ENCODE measurements at regions not wholly inside any gene's neighbourhood (a gene's known extent, or its start where the extent isn't known, plus 50 kb on each side); places are given as distances from the start of the nearest gene placed in this dataset.

DNA sequence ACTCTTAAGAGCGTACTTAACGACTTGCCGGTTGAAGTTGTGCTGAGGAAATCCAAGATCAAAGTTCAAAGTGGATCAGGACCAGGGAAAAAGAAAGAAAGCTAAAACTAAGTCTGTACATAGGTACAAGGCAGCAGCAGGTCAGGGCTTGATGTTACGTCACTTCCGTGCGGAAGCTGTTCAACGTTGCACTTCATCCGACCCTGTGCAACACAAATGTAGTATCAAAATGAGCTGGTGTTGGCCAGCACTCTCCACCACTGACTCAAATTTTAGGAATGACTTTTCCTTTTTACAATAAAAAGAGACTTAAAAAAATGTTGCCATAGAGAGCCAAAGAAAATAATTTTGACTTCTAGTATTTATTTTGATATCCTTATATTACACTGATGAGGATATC, 1315.4 kb downstream of the EFNB2 start:
- DNase-seq (ENCODE audit: low spot score) = no peak

DNA sequence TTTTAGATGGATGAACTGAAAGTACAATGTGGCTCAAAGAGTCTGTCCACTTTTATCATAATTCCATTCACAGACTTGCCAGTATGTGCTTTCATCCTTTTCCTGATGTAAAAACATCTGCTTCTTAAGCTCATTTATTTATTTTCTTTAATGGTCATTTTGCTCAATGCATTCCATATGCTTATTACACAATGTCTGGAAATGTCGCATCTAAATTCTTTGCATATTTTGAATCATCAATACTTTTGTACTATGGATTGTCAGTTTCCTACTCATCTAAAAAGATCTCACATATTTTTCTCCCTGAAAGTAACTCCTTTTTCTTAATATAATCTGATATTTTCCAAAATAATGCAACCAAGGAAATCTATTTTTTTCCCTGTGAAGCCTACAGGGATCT, 1315.8 kb downstream of the EFNB2 start:
- DNase-seq (ENCODE audit: low spot score) = no peak

DNA sequence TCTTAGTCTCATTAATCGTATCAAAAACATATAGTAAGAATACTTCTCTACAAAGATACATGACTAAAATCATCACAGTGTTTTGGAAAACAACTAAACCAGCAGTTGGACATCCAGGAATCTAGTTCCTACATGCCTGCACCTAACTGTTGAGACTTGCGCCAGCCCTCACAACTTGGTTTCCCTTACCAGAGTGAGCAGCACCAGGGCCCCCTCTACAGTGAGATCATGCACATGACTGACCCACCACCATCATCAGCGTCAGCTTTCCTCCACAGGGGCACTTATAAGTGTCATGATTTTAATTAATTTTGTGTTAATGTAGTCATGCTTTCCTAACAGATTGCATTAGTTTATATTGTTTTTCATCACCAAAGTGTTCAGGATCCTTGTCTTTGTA, 1322.0 kb downstream of the EFNB2 start:
- DNase-seq (ENCODE audit: low spot score) = no peak

DNA sequence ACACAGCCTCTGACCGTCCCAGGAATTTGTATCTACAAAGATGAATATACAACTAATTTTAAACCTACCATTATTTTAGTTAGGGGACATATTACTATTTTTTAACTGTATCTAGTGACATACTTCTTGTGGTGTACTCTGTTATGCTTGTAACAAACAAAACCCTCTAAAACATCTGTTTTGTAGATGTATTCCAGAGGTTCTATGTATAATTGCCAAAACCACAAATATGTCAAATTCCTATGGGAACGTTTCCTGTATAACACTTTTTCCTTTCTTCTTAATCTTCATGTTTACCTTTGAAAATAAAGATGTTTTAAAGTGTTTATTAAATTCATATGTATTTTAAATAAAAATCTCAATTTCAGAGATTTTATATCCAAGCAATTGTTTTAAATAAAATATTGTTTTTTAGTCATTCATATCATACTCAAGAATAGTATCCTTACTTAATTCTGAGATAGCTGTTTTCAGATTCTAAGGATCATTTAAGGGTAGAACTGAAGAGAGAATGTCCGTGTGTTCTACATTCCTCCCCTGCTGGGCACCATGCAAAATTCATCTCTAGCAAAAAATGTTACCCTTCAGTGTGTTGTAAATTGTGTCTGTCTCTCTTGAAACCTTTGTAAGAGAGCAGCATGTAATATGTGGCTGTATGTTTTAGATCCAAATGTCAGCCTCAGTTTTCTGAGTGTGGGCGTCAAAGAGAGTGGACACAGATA, 1327.7 kb downstream of the EFNB2 start:
- no peak for DNase-seq (ENCODE audit: low spot score)

DNA sequence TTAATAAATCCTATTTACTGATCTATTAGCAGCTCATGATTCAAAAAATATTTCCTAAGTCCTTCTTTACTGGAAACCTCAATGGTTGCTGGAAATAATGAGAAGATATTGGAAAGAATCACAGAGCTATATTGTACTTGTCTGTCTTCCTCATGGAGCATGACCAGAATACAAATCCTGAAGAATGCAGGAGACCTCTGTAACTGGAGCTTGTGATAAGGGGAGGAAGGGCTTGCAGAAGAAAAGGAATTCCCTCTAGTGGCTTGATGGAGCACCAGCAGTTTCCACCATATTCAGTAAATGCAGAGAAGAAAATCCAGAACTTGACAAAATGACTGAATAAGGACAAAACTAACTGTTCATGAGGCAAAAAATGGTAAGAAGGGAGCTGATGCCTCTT, 1333.1 kb downstream of the EFNB2 start:
- DNase-seq (ENCODE audit: low spot score) = peak; percentile 81

DNA sequence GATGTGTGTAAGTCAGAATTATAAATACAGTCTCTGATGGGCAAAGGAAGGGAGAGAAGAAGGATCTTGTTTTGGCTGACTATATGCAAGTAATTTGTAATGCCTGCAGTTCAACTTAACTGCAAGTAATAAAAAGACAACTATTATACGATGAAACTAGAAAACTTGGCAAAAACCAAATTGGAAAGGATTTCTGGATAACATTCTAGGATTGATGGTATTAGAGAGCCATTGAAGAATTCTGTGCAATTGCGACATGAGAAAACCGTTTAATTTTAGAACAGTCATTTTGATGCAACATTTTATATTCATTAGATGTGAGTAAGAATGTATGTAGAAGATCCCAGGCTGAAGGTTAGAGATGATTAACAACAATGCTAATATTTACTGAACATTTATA, 1334.1 kb downstream of the EFNB2 start:
- DNase-seq (ENCODE audit: low spot score) = no peak

DNA sequence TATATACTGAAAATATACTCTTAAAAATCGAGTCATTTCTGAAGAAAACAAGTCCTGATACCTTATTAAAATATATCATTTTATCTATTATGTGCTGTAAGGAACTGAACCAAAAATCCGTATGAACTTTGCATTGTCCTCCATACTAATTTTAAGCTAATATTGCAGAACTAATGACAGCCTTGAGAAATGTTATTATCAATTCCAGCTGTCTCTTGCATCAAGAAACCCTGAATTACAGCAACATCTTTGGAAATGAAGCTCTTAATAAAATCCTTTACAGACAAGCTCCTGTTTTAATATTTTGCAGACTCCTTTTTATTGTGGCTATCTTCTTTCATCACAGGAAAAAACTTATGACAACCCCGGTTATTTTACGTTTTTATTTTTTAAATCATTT, 1335.3 kb downstream of the EFNB2 start:
- no peak for DNase-seq (ENCODE audit: low spot score)

DNA sequence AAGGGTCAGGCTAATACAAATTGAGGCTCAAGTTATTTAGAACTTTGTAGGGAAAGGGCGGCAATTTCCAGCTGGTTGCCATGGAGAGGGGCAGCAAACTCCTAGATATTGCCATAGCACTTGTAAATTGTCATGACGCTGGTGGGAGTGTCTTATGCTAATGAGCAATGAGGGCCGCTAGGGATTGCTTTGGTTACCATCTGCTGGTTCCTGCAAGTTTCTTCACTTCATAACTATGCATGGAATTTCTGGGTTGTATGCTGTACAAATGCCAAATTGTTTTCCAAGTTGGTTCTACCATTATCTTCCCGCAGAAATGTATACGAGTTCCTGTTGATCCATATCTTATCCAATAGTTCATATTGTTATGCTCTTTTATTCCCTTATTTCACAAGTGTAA, 1339.4 kb downstream of the EFNB2 start:
- DNase-seq (ENCODE audit: low spot score) = no peak

DNA sequence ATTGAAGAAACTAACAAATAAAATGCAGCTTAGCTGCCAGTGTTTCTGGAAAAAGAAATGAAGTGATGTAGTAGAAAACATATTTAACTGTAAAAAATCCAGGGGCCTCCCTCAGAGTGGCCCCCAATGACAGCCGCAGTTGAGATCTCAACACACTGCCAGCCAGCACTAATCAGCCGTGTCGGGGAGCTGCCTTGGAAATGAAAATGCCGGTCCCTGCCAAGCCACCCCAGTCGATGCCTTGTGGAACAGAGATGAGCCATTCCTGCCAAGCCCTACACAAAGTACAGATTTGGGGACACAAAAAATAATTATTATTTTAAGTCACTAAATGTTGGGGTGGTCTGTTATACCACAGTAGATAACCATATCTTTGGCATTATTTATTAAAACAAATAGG, 1342.4 kb downstream of the EFNB2 start:
- no peak for DNase-seq (ENCODE audit: low spot score)

DNA sequence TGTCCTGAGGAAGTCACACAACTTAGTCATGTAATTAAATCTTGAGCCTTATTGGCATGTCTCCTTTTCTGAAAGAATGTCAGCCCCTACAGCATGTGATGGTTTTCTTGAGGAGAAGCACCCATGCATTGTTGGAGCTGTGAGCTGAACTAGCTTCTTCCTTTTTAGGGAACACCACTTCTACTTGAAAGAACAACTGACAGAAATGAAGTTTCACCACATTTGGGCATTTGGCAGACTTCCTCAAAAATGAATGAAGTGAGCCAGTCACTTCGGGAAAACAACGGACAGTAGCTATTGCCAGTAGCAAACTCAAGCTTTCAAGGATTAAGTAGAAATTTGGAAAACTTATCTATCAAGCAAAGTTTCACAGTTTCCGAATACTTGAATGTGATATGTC, 1351.3 kb downstream of the EFNB2 start:
- DNase-seq (ENCODE audit: low spot score) = no peak

DNA sequence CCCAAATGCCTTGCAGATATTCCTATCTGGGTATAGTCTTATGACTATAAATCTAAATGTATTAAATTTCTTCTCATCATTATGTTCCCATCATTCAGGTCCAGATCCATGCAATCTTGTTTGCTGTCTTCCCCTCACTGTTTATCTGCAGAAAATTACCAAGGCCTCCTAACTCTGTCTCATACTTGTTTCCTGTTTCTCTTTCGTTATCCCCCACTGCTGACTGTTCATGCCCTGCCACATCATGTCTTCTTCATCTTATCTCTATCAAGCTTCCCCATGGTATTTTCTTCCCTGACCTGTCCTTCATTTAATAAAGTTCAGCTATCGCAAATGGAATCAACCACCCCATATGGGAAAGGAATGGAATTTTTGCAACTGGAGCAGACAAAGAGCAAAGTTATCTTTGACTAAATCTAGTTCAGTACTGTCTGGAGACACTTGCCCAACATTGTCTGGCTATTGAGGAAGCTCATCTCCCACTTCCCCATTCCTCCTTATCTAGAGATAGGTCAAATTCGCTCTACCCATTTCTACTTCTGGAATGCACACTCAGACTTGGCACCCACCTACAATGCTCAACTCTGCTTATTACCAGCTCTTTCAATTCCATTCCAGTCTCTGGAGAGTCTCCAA, 1358.1 kb downstream of the EFNB2 start:
- peak; percentile 21 for DNase-seq (ENCODE audit: low spot score)

DNA sequence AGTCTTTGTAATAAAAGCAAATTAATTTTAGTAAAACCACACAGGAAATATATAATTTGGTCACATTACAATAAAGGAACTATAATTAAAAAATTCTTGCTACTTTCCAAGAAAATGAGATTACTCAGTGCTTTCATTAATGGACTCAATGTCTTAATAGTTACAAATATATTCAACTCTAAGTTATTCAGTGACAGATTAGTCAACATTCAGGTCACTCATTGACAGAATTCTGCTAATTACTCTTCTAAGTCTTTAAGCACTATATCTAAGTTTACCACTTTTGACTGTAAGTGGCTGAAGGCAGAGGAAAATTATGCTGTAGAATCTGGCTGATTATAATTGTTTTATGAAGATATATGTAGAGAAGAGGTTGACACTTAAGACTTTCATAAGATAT, 1365.0 kb downstream of the EFNB2 start:
- no peak for DNase-seq (ENCODE audit: low spot score)

DNA sequence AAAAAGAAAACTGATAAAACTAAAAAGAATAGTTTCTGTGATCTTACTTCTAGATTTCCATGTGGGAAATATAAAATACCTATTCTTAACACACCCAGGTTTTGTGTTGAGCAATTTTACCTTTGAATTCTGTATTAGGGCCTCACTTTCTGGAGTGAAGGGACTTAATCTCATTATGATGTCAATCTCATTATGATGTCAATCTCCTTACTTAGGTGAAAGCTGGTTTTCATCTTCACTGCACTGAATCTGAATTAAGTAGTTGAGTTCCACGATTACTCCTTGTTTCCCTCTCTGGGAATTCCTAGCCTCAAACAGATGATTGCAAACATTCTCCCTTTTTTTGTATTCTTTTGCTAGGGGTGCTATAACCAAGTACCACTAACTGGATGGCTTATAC, 1367.2 kb downstream of the EFNB2 start:
- DNase-seq (ENCODE audit: low spot score) = no peak

DNA sequence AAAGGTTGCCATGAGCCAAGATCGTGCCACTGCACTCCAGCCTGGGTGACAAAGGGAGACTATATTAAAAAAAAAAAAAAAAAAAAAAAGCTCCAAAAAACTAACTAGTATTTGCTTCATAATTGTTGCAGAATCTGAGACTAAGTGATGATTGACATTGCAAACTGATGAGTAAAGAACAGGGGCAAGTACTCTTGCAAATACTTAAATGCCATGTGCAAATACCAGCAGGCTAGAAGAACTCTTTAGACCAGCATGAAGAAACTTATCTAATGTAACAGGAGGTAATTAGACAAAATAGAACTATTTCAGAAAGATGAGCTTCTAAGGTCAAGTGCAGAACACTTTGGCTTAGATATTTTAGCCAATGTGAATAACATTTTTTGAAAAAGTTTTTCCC, 1368.1 kb downstream of the EFNB2 start:
- no peak for DNase-seq (ENCODE audit: low spot score)

DNA sequence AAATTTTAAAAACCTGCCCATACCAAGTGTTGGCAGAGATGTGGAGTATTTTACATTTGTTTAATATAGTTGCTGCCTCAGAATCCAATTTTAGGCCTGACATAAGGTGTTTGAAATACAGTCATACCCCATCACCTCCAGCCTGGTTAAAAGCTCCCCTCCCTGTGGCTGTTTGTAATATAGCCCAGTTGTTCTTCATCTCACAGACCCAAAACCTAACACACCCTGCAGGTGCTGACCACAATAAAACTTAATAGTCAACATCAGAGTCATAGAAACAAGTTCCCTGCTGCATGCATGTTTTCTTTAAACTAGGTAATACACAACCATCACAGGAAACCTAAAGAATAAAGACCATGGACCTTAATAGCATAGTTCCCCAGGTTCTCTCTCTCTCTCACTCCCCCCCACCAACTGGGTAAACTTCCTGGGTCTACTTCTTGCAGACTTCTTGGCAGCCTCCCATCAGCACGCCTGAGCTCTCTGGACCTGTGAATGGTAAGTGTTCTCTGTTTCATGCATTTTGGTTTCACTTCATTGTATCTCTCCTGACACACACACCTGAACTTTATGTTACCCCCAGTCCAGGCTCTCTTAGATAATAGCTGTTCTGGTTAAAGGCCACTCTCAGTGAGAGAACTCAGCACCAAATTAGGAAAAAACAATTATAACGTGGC, 1369.9 kb downstream of the EFNB2 start:
- DNase-seq (ENCODE audit: low spot score) = no peak

DNA sequence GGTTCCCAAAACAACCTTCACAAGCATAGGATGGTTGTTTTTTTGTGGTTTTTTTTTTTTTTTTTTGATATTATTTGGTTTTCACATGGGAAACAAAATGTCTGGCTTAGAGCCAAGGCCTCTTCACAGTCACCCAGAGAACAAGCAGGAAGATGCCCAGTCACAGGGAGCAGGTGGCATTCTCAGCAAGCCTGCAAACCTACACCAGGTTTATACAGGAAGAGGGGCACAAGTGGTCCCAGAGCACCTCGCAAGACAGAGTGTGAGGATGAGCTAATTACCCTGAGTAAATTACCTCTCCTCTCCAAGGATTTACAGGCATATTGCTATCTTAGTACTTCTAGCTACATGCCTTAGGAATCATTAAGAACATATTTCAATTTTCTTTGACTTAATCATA, 1375.6 kb downstream of the EFNB2 start:
- no peak for DNase-seq (ENCODE audit: low spot score)

DNA sequence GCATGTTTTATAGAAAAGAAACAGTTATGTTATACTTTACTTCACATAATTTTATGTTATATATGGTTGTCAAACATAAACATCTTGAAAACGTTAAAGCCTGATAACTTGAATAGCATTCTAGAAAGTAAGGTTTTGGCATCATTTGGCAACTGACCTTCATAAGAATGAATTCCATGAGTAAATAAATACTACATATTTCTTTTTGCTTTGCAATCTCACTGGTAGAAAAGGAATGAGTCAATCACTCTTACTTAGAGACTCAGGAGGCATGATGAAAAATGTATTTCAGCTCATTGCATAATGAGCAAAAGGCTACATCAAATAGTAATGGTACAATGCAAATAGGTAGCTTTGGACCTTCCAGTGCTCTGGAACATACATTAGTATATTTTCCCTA, 1381.9 kb downstream of the EFNB2 start:
- DNase-seq (ENCODE audit: low spot score) = no peak

DNA sequence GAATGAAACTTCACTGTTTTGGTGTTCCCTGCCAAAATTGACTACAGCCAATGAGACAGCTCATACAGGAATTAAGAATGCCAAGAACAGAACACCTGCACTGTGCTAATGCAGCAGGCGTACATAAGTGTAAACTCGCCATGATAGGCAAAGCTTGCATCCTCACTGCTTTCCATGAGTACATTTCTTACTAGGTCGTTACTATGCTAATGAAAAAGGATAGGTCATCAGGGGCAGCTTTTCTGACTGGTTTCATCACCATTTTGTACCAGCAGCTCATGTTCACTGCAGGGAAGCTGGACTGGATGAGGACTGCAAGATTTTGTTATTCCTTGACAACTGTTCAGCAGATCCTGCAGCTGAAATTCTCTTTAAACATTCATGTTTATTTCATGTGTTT, 1383.8 kb downstream of the EFNB2 start:
- DNase-seq (ENCODE audit: low spot score) = no peak

DNA sequence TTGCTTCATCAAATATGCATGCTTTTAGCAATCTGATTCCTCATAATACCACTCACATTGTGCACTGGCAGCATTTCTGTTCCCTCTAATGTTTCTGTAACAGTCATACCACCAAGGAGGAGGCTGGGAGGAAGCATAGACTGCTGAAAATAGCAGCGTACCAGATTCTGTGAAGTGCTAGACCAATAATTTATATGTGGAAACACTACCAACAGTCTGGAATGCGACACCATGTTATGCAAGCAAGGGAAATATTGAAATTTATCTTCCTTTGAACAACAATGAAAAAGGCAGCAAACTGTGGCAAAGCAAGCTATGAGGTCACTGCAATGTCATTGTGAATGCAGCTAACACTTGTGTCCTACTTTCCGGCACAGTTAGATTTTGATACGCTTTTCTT, 1388.0 kb downstream of the EFNB2 start:
- DNase-seq (ENCODE audit: low spot score) = no peak

DNA sequence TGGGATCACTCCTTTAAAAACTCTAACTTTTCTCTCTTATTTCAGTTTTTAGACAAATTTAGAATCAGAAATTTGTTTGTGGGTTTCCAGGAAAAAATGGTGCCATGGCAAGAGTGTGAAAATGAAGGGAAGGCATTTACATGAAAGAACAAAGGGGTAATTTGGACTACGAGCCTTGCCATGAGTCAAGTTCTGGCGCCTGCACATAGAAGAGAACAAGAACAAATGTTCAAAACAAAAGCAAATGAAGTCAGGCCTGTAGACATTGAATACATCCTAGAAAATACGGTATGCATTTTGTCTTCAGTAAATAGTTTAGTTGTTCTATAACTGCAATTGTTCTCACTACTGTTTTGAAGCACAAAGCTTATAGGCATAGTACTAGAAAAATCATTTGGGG, 1390.5 kb downstream of the EFNB2 start:
- peak; percentile 52 for DNase-seq (ENCODE audit: low spot score)

DNA sequence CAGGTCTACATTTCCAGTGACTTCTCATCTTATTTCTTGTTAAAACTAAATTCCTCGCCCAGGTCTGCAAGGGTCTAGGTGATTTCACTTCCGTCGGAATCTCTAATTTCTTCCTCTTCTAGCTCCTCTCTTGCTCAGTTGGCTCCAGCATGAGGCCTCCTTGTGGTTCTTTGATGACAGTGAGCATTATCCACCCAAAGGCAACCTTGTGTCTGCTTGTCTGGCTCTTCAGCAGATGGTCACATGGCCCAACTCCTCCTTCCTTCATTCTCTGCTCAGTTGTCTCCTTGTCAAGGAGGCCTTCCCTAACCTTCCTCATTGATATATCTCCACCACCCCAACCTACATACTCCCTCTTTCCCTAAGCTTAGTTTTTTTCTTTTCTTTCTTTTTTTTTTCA, 1391.4 kb downstream of the EFNB2 start:
- DNase-seq (ENCODE audit: low spot score) = no peak

DNA sequence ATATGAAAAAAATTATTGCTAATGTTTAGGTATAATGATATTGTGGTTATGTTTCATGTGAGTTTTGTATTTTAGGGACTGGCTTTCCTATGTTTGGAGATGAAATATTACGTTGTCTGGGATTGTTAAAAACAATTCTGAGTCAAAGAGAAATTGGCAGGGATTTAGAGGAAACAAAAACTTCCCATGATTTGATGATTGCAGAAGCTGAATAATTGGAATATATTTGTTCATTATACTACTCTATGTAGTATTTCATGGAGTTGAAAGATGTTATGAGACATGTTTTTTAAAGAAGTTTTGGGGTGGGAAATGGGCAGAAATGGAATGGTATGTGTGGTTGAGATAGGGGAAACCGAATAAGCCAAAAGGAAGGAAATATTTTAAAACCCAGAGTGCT, 1392.9 kb downstream of the EFNB2 start:
- DNase-seq (ENCODE audit: low spot score) = no peak
